ENCODE measurements at regions not wholly inside any gene's neighbourhood (a gene's known extent, or its start where the extent isn't known, plus 50 kb on each side); places are given as distances from the start of the nearest gene placed in this dataset.

- no peak for DNase-seq (ENCODE audit: low spot score, unreplicated experiment)
- no peak for TF ChIP-seq CTCF (IDR thresholded peaks at IDR 0.05; ENCODE audit: unreplicated experiment)
- no peak overlapping the region for H3K27ac Mint-ChIP-seq
- H3K9me3 Mint-ChIP-seq (ENCODE audit: low read depth) = no peaks in the 10 kb centered on the region
- H3K27me3 Mint-ChIP-seq = peaks cover 8% of the 10 kb centered on the region
- H3K4me3 Mint-ChIP-seq (ENCODE audit: low read depth) = no peak overlapping the region
- H3K36me3 Mint-ChIP-seq (ENCODE audit: insufficient read depth) = no peaks in the 10 kb centered on the region
- H3K4me1 Mint-ChIP-seq (ENCODE audit: low read depth) = peaks cover 3% of the 10 kb centered on the region
Measured at GRCh38 chr18:56453631-56454030, 184.8 kb downstream of the TXNL1 start.

- Mint-ChIP-seq H3K27ac (no peak overlapping the region), H3K4me3 (ENCODE audit: low read depth) (no peak overlapping the region), H3K4me1 (ENCODE audit: low read depth) (no peaks in the 10 kb centered on the region), H3K9me3 (ENCODE audit: low read depth) (no peaks in the 10 kb centered on the region), H3K36me3 (ENCODE audit: insufficient read depth) (no peaks in the 10 kb centered on the region), H3K27me3 (peaks cover 18% of the 10 kb centered on the region)
- DNase-seq (ENCODE audit: low spot score, unreplicated experiment) = no peak
- no peak for TF ChIP-seq CTCF (IDR thresholded peaks at IDR 0.05; ENCODE audit: unreplicated experiment)
Measured at GRCh38 chr18:56451188-56451587, 187.2 kb downstream of the TXNL1 start.

- H3K36me3 Mint-ChIP-seq (ENCODE audit: insufficient read depth) = no peaks in the 10 kb centered on the region
- H3K27ac Mint-ChIP-seq = no peak overlapping the region
Measured at GRCh38 chr18:56448751-56449150, 189.6 kb downstream of the TXNL1 start.

GRCh38 chr18:56445422-56445821 is 193.0 kb downstream of the TXNL1 start:
- DNase-seq (ENCODE audit: low spot score, unreplicated experiment) = no peak
- Mint-ChIP-seq H3K4me3 (ENCODE audit: low read depth) (no peak overlapping the region), H3K27me3 (peaks cover 15% of the 10 kb centered on the region), H3K27ac (no peak overlapping the region), H3K36me3 (ENCODE audit: insufficient read depth) (no peaks in the 10 kb centered on the region), H3K4me1 (ENCODE audit: low read depth) (no peaks in the 10 kb centered on the region), H3K9me3 (ENCODE audit: low read depth) (no peaks in the 10 kb centered on the region)
- no peak for TF ChIP-seq CTCF (IDR thresholded peaks at IDR 0.05; ENCODE audit: unreplicated experiment)

More at GRCh38 chr18:56448751-56449150, 189.6 kb downstream of the TXNL1 start:
- TF ChIP-seq CTCF (IDR thresholded peaks at IDR 0.05; ENCODE audit: unreplicated experiment) = no peak
- no peak for DNase-seq (ENCODE audit: low spot score, unreplicated experiment)
- H3K9me3 Mint-ChIP-seq (ENCODE audit: low read depth) = no peaks in the 10 kb centered on the region
- H3K27me3 Mint-ChIP-seq = peaks cover 15% of the 10 kb centered on the region
- no peak overlapping the region for H3K4me3 Mint-ChIP-seq (ENCODE audit: low read depth)
- H3K4me1 Mint-ChIP-seq (ENCODE audit: low read depth) = no peaks in the 10 kb centered on the region

GRCh38 chr18:56444201-56444600 is 194.2 kb downstream of the TXNL1 start:
- H3K27me3 Mint-ChIP-seq = peaks cover 15% of the 10 kb centered on the region
- no peak overlapping the region for H3K27ac Mint-ChIP-seq
- no peak overlapping the region for H3K4me3 Mint-ChIP-seq (ENCODE audit: low read depth)
- H3K9me3 Mint-ChIP-seq (ENCODE audit: low read depth) = peaks cover 8% of the 10 kb centered on the region
- DNase-seq (ENCODE audit: low spot score, unreplicated experiment) = no peak
- H3K36me3 Mint-ChIP-seq (ENCODE audit: insufficient read depth) = no peaks in the 10 kb centered on the region
- no peaks in the 10 kb centered on the region for H3K4me1 Mint-ChIP-seq (ENCODE audit: low read depth)
- TF ChIP-seq CTCF (IDR thresholded peaks at IDR 0.05; ENCODE audit: unreplicated experiment) = no peak

Data from progenitor cell of endocrine pancreas (in vitro differentiated cells).